Mesothelial cell of epicardium (in vitro differentiated cells): ENCODE measurements at regions not wholly inside any gene's neighbourhood (a gene's known extent, or its start where the extent isn't known, plus 50 kb on each side); places are given as distances from the start of the nearest gene placed in this dataset.

ENCODE experiments used
- DNase-seq, 2 experiments: peaks; one replicate each; pipeline ENCODE4 v3.0.0; 2021; ENCODE audit warnings: low spot score in 2 of 2; ENCODE audit not compliant: unreplicated experiment in 2 of 2
- H3K27ac Mint-ChIP-seq: 2 replicates; pipeline ENCODE4 v1.8.0; 2021; ENCODE audit warnings: mixed read lengths
- H3K27me3 Mint-ChIP-seq: 2 replicates; pipeline ENCODE4 v1.8.0; 2021; ENCODE audit warnings: low read depth, mixed read lengths
- H3K36me3 Mint-ChIP-seq: 2 replicates; pipeline ENCODE4 v1.8.0; 2021; ENCODE audit warnings: mixed read lengths
- H3K4me1 Mint-ChIP-seq: 2 replicates; pipeline ENCODE4 v1.8.0; 2021; ENCODE audit warnings: mixed read lengths
- H3K4me3 Mint-ChIP-seq: 2 replicates; pipeline ENCODE4 v1.8.0; 2021; ENCODE audit warnings: mild to moderate bottlenecking, moderate library complexity, mixed read lengths
- H3K9me3 Mint-ChIP-seq: 2 replicates; pipeline ENCODE4 v1.8.0; 2021; ENCODE audit warnings: mixed read lengths
- TF ChIP-seq, protein P1 (sequence below): fragments of 200-600 bp; sonication (generic); IDR thresholded peaks from one replicate; pipeline ENCODE4 v1.5.0; 2021; ENCODE audit warnings: antibody characterized with exemption; ENCODE audit not compliant: unreplicated experiment

- H3K27me3 Mint-ChIP-seq, result no peaks in the 10 kb centered on the region
- H3K9me3 Mint-ChIP-seq, result peaks cover 18% of the 10 kb centered on the region
- TF ChIP-seq, protein P1, sequence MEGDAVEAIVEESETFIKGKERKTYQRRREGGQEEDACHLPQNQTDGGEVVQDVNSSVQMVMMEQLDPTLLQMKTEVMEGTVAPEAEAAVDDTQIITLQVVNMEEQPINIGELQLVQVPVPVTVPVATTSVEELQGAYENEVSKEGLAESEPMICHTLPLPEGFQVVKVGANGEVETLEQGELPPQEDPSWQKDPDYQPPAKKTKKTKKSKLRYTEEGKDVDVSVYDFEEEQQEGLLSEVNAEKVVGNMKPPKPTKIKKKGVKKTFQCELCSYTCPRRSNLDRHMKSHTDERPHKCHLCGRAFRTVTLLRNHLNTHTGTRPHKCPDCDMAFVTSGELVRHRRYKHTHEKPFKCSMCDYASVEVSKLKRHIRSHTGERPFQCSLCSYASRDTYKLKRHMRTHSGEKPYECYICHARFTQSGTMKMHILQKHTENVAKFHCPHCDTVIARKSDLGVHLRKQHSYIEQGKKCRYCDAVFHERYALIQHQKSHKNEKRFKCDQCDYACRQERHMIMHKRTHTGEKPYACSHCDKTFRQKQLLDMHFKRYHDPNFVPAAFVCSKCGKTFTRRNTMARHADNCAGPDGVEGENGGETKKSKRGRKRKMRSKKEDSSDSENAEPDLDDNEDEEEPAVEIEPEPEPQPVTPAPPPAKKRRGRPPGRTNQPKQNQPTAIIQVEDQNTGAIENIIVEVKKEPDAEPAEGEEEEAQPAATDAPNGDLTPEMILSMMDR, result no peak
- H3K27ac Mint-ChIP-seq, result peak overlapping the region; percentile 16
- no peak for DNase-seq
- H3K4me1 Mint-ChIP-seq, result peaks cover 9% of the 10 kb centered on the region
- no peak overlapping the region for H3K4me3 Mint-ChIP-seq
- peaks cover 4% of the 10 kb centered on the region for H3K36me3 Mint-ChIP-seq
Observed at GRCh38 chr1:178973652-178974101, 52.0 kb upstream of the FAM20B start.
